ENCODE measurements at regions not wholly inside any gene's neighbourhood (a gene's known extent, or its start where the extent isn't known, plus 50 kb on each side); places are given as distances from the start of the nearest gene placed in this dataset.

GRCh38 chr4:128483816-128484215 is 196.2 kb upstream of the PGRMC2 start:
- ATAC-seq (ENCODE audit: poor library complexity): no peak
- intact Hi-C loops (cut with DNase I): no loop called here
- DNase-seq: no peak

DNA sequence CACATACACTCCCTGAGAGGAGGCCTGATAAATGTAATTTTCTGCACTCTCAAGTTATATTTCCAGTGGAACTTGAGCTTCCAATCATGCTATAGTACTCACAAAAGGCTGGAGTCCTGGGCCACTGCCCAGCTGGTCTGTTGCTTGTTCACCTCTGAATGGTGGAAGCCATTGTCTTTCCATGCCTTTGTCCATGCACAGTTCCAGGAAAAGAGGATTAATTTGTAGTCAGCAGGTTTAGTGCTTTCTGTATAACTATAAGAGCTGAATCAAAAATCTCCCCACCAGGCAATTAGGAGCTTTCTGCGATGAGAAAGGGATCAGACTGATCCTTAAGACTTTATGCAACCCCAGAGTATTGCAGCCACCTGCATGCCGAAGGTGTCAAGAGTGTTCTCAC is 195.4 kb upstream of the PGRMC2 start:
- DNase-seq (no peak), ATAC-seq (ENCODE audit: poor library complexity) (no peak)
- intact Hi-C loops (cut with DNase I): no loop called here

GRCh38 chr4:128481752-128482480 is 194.3 kb upstream of the PGRMC2 start:
- DNase-seq (no peak), ATAC-seq (ENCODE audit: poor library complexity) (no peak)
- intact Hi-C loops (cut with DNase I): no loop called here

DNA sequence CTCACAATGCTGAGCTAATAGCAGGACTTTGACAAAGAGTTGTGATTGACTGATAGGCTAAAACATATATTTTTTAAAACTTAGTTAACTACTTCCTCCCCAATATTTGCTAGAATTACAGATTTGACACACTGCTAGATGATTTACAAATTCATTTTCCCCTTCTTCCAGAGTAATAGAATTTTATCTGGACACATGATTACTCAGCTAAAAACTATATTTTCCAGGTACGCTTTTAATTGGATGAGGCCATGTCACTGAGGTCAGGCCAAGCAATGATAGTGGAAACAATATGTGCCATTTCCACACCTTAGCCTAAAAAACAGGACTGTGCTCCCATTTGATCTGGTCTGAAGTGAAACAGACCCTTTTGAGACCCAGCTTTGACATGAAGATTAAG is 193.3 kb upstream of the PGRMC2 start:
- no peak for DNase-seq
- no peak for ATAC-seq (ENCODE audit: poor library complexity)
- intact Hi-C loops (cut with DNase I): no loop called here

DNA sequence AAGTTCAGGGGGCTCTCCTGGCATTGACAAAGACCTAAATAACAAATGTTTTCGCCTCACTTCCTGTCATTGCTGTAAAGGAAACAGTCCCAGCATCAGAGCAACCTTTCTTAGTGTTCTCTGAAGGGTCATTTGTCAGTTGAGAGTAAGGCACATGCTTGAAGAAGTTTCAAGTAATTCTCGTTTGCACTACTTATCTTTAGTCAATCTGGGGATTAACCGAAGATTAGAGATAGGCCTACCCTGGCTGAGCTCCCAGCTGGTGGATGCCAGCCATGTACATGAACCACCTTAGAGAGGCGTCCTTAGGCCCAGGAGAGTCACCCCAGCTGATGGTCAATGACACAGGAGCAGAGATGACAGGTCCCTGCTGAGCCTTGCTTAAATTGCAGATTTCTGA is 189.9 kb upstream of the PGRMC2 start:
- no peak for DNase-seq
- ATAC-seq (ENCODE audit: poor library complexity): no peak
- intact Hi-C loops (cut with DNase I): no loop called here

DNA sequence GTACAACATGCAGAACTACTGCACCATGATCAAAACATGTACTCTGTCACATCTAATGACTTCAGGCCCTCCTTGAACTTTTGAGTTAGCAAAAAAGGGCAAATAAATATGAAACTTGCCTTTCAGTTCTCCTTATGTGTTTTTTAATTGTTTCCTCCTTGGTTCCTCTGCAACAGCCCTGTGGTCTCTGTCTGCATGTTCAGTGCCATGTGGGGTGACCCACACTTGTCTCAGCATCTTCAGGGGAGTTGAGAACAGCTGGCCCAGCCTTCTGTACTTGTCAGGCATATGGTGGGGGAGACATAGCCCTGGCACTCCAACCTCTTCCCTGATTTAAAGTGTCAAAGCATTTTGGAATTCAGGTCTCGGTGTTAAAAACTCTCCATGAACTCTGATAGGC is 188.0 kb upstream of the PGRMC2 start:
- ATAC-seq (ENCODE audit: poor library complexity): no peak

DNA sequence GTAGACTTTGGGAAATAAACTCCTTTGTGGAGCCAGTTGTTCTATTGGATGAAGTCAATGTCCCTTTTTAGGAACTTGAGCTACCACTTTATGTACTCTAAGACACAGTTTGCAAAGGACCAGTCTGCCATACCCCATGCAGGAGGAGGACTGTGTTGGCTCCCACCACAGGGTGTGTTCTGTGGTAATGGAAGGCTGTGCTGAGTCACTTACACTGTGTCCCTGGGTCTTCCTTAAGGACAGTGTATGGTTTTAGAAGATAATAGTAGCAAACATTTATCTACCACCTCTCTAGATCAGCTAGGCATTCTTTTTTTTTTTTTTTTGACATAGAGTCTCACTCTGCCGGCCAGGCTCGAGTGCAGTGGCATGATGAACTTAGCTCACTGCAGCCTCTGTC is 184.0 kb upstream of the PGRMC2 start:
- ATAC-seq (ENCODE audit: poor library complexity): no peak
- intact Hi-C loops (cut with DNase I): no loop called here
- DNase-seq: no peak

More for the DNA sequence above, 188.0 kb upstream of the PGRMC2 start:
- no peak for DNase-seq
- intact Hi-C loops (cut with DNase I): no loop called here

- DNase-seq (no peak), ATAC-seq (ENCODE audit: poor library complexity) (peak; percentile 46)
- intact Hi-C loops (cut with DNase I): no loop called here
Measured at GRCh38 chr4:128470492-128471053, 183.0 kb upstream of the PGRMC2 start.

- intact Hi-C loops (cut with DNase I): no loop called here
- DNase-seq (peak; percentile 48), ATAC-seq (ENCODE audit: poor library complexity) (peak; percentile 88)
Measured at GRCh38 chr4:128468123-128468989, 180.7 kb upstream of the PGRMC2 start.

GRCh38 chr4:128465523-128465922 is 177.9 kb upstream of the PGRMC2 start:
- intact Hi-C loops (cut with DNase I): no loop called here
- DNase-seq (no peak), ATAC-seq (ENCODE audit: poor library complexity) (no peak)

- intact Hi-C loops (cut with DNase I): no loop called here
- ATAC-seq (ENCODE audit: poor library complexity) (no peak), DNase-seq (no peak)
Measured at GRCh38 chr4:128463006-128463405, 175.4 kb upstream of the PGRMC2 start.

DNA sequence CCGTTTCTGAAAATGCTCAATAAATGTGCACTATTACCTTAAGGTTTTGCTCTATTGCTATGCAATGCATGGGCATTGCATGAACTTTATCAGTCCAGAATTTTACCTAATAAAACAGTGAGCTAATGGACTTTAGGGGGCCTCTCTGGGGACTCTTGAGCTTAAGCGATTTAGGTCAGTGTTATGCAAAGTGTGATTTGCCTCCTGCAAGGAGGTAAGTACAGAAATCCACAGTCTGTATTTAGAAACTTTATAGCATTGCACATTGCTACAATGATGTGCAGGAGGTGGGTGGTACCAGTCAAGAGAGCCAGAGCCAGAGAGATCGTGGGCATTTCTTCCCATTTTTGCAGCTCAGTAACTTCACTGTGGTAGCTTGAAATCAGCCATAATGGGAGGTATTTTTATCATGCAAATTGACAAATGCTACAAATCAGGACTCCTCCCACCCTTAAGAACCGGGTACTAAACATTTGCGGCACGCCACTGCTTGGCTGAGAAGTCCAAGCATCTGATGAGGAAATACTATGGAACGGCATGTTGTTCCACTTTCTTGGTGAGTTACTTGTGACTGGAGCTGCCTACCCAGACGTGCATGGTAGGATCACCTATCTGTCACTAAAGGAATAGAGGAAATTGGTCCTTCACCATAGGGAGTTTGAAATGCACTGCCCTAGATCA is 174.6 kb upstream of the PGRMC2 start:
- no peak for DNase-seq
- intact Hi-C loops (cut with DNase I): no loop called here

DNA sequence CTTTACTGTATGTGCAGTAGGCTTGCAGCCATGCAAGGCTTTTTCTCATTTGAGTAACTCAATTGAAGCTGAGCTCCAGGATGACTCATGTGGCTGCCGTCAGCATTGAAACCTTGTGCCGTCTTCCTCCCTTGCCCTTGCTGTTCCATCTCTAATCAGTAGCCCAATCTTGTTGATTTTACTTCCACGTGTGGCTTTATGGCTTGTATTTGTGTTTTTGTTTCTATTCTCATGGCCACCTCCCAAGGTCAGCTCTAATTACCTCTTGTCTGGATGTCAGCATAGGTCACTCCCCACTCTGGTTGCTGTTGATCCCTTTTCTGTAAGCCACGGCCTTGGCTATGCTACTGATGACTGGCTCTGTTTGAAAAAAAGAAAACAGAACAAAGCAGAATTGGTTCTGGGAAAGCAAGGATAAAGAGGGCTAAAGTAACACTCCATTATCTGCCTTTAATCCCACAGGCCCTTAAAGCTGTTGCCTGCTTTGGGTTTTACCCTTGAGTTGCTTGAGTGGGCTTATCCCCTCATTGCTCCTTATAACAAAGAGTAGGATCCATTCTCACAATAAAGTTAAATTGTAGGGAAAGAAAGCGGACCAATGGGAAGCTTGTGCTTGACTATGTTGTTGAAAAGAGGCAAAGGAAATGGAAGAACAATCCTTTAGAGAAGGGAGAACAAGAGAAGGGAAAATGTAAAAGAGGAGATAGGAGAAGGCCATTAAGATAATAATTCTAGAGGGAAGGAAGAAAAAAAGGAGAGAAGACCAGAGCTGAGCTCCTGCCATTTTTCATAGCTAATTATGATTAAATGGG is 173.9 kb upstream of the PGRMC2 start:
- DNase-seq: no peak
- intact Hi-C loops (cut with DNase I): no loop called here

More for the DNA sequence above, 174.6 kb upstream of the PGRMC2 start:
- ATAC-seq (ENCODE audit: poor library complexity): no peak

GRCh38 chr4:128459547-128459946 is 171.9 kb upstream of the PGRMC2 start:
- no peak for ATAC-seq (ENCODE audit: poor library complexity)
- intact Hi-C loops (cut with DNase I): loop anchor here (10.0 kb wide), 1 partner anchor 405 kb away; no protein-coding TSS in a partner anchor
- DNase-seq: no peak

More for the DNA sequence above, 173.9 kb upstream of the PGRMC2 start:
- ATAC-seq (ENCODE audit: poor library complexity): peak; percentile 49

- intact Hi-C loops (cut with DNase I): loop anchor here (10.0 kb wide), 1 partner anchor 406 kb away; no protein-coding TSS in a partner anchor
- DNase-seq: no peak
- ATAC-seq (ENCODE audit: poor library complexity): no peak
Measured at GRCh38 chr4:128458816-128459215, 171.2 kb upstream of the PGRMC2 start.

DNA sequence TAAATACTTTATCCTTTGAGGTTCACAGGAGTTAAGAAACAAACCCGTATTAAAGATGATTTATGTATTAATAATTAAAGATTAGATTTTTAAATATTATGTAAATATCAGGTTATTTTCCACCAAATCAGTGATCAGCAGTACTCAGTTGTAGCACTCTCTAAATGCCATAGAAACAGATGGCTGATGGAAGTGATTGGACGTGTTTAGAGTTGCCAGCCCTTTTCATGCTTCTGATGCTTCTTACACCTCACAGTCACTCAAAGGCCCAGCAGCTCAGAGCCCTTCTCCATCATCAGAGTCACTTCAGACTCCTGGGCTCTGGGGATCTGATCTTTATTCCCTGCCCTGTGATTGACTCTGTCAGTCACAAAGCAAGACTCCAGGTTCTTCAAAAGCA is 170.1 kb upstream of the PGRMC2 start:
- ATAC-seq (ENCODE audit: poor library complexity): no peak
- no peak for DNase-seq
- intact Hi-C loops (cut with DNase I): loop anchor here (10.0 kb wide), 1 partner anchor 407 kb away; no protein-coding TSS in a partner anchor

GRCh38 chr4:128456171-128456570 is 168.6 kb upstream of the PGRMC2 start:
- intact Hi-C loops (cut with DNase I): loop anchor here (10.0 kb wide), 1 partner anchor 409 kb away; no protein-coding TSS in a partner anchor
- ATAC-seq (ENCODE audit: poor library complexity) (no peak), DNase-seq (no peak)

DNA sequence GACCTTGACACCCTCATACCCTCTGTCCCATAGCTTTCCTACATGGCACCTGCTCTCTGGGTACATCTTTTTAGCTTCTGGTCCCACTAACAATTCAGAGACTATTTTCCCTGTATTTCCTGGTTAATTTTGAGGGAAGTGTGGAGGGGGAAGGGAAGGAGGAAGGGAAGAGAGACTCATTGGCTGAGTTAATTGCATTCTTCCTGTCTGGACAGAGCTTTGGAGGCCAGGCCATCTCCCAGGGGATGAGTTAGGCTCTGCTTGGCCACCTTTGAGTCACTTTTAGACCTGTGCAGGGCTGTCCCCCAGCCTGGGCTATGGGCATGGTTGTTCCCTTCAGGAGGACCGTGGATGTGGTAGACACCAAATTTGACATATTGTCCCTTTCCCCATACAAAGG is 167.9 kb upstream of the PGRMC2 start:
- ATAC-seq (ENCODE audit: poor library complexity): no peak
- intact Hi-C loops (cut with DNase I): loop anchor here (10.0 kb wide), 1 partner anchor 409 kb away; no protein-coding TSS in a partner anchor
- DNase-seq: no peak
